ENCODE measurements at regions not wholly inside any gene's neighbourhood (a gene's known extent, or its start where the extent isn't known, plus 50 kb on each side); places are given as distances from the start of the nearest gene placed in this dataset.

DNA sequence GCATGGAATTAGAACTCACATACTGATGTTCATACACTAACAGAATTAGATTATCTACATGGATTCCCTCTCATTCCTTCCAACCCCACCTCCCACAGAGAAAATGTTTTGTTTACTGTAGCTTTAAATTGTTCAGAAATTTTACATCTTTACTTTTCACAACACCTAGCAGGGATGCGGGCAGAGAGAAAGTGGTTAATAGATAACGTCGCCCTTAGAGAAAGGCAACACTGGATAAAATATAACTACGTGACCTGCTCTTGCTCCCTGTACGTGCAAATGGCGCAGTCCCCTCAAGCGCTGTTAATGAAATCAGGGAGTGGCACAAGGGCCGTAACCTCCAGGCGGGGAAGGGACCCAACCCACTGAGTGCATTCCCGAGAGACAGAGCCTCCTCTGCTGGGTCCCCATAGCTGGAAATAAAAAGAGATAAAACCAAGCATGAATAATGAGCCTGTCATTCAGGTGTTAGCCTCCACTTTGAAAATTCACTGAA lies 125.3 kb upstream of the DAPK1 start:
- DNase-seq (ENCODE audit: low read depth) = no peak

- DNase-seq (ENCODE audit: low read depth) = peak; percentile 94
These were observed 123.4 kb upstream of the DAPK1 start for GRCh38 chr9:87374023-87374919.

DNA sequence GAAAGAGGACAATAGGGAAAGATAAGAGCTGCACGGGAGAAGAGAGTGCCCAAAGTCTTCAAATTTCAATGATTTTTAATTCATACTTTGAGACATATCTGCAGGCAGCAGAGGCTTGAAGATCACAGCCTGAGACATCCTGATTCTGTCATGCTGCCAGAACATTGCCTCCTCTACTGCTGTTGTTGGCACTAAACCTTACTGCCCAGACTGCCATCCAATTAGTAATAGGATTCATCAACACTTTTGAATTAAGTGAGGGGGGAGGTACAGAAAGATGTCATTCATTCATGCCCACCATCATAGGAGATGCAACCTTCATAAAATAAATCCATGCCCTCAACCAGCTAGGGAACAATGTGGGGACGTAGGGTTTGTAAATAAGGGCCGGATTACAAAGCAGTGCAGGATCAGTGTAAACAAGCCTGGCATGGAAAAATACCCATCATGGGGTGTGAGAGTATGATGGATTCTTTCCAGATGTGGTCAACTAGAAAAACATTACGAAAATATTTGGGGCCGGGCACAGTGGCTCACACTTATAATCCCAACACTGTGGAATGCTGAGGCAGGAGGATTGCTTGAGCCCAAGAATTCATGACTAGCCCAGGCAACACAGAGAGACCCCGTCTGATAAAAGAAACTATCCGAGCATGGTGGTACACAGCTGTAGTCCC lies 122.1 kb upstream of the DAPK1 start:
- DNase-seq (ENCODE audit: low read depth) = peak; percentile 94

GRCh38 chr9:87378676-87379075 lies 119.0 kb upstream of the DAPK1 start:
- DNase-seq (ENCODE audit: low read depth) = no peak

DNA sequence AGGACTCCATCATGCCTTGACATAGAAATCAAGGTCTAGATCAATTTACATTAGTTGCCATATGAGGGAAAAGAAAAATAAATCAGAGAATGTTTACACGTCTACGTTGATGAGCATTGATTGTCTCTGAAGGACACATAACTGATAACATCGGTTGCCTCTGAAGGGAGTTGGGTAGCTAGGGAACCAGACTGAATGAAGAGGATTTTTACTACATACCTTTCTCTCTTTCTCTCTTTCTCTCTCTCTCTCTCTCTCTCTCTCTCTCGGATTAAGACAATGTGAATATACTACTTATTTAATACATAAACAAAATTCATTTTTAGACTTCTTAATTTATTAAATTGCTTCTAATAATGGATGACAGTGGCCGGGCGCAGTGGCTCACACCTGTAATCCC lies 118.4 kb upstream of the DAPK1 start:
- no peak for DNase-seq (ENCODE audit: low read depth)

DNA sequence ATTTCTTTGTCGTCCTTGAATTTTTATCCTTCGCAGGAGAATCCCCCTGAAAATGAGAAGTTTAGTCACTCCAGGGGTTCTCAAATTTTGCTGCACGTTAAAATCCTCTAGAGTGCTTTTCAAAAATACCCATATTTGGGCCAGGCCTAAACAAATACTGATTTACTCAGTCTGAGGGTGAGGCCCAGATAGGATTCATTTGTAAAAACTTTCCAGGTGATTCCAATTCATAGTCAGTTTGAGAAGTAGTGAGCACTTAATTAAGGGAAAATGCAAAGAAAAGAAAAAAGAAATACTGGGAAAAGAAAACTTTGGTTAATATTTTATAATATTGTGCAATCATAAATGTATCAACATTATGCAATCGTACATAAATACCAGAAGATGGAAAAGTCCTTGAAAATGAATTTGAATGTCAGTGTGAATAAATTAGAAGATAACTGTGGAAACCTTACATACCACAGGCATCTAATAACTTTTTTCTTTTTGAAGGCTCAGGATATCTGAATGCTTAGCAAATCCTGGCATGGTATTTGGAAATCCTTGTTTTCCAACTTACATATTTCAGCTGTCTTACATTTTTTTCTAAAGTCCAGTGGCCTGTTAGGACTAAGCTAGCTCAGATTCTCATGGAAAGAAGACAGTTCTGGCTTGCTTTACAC lies 116.5 kb upstream of the DAPK1 start:
- DNase-seq (ENCODE audit: low read depth) = peak; percentile 43

- DNase-seq (ENCODE audit: low read depth) = no peak
These were observed 115.9 kb upstream of the DAPK1 start for GRCh38 chr9:87381746-87382145.

GRCh38 chr9:87382900-87383299 lies 114.8 kb upstream of the DAPK1 start:
- DNase-seq (ENCODE audit: low read depth) = peak; percentile 79

GRCh38 chr9:87383344-87384150 lies 114.1 kb upstream of the DAPK1 start:
- DNase-seq (ENCODE audit: low read depth) = no peak

DNA sequence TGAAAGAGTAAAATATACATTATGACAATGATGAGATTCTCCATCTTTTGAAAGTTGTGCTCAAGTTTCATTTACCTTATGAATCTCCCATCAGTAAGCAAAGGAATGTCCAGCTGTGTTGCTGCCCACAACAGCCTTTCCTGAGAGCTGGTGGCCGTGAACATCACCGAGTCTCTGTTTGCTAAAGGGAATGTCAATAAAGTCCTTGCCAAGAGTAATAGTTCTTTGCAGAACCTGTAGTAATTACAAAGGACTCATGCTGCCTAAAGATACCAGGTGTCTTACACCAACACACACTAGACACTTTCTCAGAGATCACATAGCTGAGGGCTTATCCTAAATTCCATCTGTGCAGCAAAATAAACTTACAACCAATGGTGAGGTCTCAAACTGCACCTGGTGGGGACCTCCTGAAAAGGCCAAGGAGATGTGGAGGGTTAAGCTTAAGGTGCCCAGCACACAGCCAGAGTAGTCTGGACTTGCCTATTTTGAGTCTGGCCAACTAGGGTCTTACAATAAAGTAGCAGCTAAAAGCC lies 111.1 kb upstream of the DAPK1 start:
- no peak for DNase-seq (ENCODE audit: low read depth)

- DNase-seq (ENCODE audit: low read depth) = peak; percentile 92
These were observed 110.2 kb upstream of the DAPK1 start for GRCh38 chr9:87387351-87388011.

- DNase-seq (ENCODE audit: low read depth) = peak; percentile 76
These were observed 109.0 kb upstream of the DAPK1 start for GRCh38 chr9:87388708-87389107.

- DNase-seq (ENCODE audit: low read depth) = peak; percentile 85
These were observed 107.7 kb upstream of the DAPK1 start for GRCh38 chr9:87389936-87390335.

- DNase-seq (ENCODE audit: low read depth) = peak; percentile 55
These were observed 107.3 kb upstream of the DAPK1 start for GRCh38 chr9:87390361-87390760.

- peak; percentile 43 for DNase-seq (ENCODE audit: low read depth)
These were observed 105.6 kb upstream of the DAPK1 start for GRCh38 chr9:87392086-87392485.

DNA sequence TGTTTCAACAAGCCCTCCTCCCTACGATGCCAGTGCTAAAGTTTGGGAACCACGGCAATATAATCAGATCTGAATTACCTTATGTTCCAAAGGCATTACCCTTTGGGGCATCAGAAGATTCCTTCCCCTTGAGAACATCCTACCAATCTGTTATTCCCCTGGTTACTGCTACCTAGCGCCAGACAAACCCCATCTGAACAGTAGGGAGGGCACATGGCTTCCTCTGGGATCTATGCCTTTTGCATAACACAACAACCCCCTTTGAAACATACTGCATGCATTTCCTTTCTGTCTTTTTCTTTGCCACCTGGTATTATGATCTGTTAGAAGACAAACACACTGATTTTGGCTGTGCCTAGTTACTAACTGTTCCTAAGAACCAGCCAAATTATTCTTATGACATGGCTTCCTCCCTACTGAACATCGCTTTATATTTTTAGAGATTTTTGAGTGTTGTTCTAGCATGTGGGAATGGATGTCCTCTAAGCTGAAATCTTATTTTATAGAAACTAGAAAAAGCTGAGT lies 103.9 kb upstream of the DAPK1 start:
- DNase-seq (ENCODE audit: low read depth) = no peak

GRCh38 chr9:87395804-87396479 lies 101.7 kb upstream of the DAPK1 start:
- no peak for DNase-seq (ENCODE audit: low read depth)

GRCh38 chr9:87401681-87402080 lies 96.0 kb upstream of the DAPK1 start:
- no peak for DNase-seq (ENCODE audit: low read depth)

- no peak for DNase-seq (ENCODE audit: low read depth)
These were observed 95.1 kb upstream of the DAPK1 start for GRCh38 chr9:87402537-87402936.
